Inflammatory macrophage (primary cell): ENCODE measurements at regions not wholly inside any gene's neighbourhood (a gene's known extent, or its start where the extent isn't known, plus 50 kb on each side); places are given as distances from the start of the nearest gene placed in this dataset.
"Not testable (repeated sequence)": the region's sequence is repeated elsewhere in the genome, so short reads cannot be mapped to it uniquely, and the experiment has no call there.

ENCODE experiments used
- DNase-seq, 2 donors: peaks; one replicate each; pipeline ENCODE4 v3.0.0-alpha.2; 2020 to 2022

- DNase-seq: no peak
These were observed 976.5 kb downstream of the RPA4 start for GRCh38 chrX:97860226-97860625.

DNA sequence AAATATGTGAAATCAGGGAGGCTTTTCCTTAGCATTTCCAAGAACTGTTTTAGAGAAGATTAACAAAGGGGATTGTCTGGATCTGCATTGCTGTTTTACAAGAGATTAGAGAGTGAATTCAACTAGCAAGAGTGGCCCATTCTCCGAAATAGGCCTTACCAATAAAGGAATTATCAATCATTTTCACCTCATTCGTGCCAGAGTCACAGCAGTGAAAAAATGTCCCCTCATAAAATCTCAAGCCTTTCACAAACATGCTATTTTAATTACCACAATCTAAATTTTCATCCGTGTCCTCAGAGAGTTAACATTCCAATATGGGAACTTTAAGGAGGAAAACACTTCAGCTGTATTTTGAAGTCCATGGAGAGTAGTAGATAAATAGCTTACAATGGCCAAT is 979.6 kb downstream of the RPA4 start:
- DNase-seq: no peak

- DNase-seq: no peak
These were observed 983.6 kb downstream of the RPA4 start for GRCh38 chrX:97867266-97867665.

DNA sequence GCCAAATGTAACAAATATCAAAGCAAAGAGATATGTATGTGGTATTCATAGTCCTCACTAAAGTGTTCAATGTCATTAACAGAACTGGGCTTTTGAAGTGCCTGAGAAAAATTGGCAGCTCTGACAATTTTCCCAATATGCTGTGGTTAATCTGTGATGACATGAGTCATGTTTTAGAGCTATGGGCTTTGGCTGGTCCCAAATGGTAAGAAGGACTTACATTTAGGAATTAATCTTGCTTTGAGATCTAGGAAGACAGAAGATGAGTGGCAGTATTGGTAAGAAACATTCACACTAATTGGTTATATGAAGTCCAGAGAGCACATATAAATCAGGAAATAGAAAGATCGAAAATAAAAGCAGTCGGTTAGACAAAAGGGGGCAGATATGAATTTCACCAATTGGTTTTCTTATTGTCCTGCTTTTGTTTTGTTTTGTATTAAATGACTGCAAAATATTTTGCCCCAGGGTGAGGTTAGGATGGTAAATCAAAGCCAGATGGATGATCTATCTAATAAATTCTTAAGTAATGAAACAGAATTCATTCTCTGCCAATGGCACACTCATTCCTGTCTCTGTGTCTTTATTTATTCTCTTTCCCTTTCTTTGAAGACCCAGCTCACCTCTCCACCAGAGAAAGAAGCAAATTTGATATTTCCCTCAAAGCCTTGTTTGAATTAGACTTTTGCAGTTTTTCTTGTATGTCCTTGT is 993.1 kb downstream of the RPA4 start:
- no peak for DNase-seq

DNA sequence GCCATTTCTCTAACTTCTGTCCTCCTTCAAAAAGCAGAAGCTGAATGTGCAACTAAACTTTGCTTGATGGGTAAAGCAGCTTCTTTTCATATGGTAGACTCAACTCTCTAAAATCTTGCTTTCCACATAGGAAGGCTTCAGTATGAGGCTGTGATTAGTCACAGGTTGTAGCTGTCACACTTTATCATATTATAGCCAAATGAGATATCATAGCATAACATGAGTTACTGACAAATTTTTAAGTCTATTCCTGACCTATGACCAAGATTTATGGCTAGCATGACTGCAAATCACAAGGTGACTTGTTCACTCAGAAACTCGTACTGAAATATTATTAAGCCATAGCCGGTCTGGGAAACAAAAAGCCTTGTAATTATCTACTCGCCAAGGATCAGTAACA is 998.6 kb downstream of the RPA4 start:
- DNase-seq: no peak

- no peak for DNase-seq
These were observed 1012.0 kb downstream of the RPA4 start for GRCh38 chrX:97895751-97896150.

DNA sequence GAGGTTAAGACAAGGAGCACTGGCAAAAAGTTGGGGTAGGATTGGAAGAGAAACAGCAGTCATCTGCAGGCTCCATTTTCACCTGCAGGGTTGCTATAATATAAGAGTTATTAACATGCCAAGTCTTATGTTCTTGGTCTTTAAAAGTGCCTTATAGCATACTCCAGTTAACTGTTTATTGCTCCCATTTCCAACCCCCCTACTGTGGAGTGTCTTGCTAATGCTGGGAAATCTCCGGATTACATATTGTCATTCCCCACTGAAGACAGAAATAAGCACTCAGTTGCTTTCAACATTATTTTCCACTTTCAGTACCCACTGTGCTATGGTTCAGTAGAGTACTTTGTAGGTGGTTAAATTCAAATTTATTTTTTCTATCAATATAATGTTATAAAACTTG is 1014.3 kb downstream of the RPA4 start:
- DNase-seq: no peak

GRCh38 chrX:97898798-97899197 is 1015.1 kb downstream of the RPA4 start:
- DNase-seq: no peak

GRCh38 chrX:97907791-97908190 is 1024.1 kb downstream of the RPA4 start:
- DNase-seq: no peak

- peak; percentile 30 to 56 for DNase-seq
These were observed 1025.5 kb downstream of the RPA4 start for GRCh38 chrX:97909245-97909644.

GRCh38 chrX:97915390-97915789 is 1031.7 kb downstream of the RPA4 start:
- DNase-seq: not testable (repeated sequence)

DNA sequence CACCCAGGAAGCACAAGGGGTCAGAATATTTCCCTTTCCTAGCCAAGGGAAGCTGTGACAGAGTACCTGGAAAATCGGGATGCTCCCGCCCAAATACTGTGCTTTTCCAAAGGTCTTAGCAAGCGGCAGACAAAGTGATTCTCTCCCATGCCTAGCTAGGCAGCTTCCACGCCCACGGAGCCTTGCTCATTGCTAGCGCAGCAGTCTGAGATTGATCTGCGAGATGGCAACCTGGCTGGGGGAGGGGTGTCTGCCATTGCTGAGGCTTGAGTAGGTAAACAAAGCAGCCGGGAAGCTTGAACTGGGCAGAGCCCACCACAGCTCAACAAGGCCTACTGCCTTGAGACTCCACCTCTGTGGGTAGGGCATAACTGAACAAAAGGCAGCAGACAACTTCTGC is 1037.5 kb downstream of the RPA4 start:
- DNase-seq: not testable (repeated sequence)

DNA sequence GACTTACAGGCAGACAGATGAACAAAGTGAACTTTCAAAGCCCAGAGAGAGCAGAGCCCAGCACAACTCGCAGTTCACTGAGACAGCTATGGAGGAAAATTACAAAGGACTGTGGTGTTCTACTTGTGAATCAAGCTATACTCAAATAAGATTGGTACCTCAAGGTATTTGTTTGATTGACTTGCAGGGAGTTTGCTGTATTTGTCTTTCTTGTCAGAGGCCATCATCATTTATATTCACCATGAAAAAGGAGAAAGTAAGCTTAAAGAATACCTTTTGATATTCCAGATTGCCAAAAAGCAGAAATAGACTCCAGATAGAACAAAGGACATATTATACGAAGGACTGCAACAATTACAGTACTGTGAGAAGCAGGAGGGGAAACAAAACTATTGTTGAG is 1047.9 kb downstream of the RPA4 start:
- no peak for DNase-seq

DNA sequence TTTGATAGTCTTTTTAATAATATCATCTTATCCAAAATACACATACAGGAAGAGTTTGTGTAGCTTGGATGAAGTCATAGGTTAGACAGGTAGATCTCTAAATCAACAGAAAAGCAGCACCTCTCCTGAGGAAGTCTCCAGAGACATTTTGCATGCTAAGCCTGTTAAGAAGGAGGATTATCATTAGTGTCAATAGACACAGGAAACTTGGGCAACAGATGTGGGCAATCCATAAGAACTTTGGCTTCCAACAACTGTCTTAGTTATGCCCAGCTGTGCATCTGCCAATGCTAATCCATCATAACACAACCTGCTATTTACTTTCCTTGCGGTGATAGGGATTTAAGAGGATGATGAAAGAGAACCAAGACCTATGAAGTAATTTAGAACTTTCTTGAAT is 1052.6 kb downstream of the RPA4 start:
- no peak for DNase-seq

DNA sequence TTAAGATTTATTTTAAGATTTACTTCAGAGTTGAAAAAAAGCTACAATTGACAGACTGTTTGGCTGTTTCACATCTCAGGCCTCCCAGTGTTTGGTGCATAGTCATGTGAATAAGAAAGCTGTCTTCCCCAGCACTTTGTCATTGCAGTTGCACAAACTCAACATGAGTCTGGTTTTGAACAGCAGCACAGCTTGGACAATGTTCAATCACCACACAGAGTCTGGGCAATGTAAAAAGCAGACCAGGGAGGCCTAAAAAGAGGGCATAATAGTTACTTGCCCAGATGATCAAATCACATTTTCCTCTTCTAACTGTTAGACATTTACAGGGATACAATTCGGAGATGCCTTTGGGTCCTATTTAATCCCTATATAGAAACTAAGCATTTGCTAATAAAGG is 1055.0 kb downstream of the RPA4 start:
- no peak for DNase-seq

DNA sequence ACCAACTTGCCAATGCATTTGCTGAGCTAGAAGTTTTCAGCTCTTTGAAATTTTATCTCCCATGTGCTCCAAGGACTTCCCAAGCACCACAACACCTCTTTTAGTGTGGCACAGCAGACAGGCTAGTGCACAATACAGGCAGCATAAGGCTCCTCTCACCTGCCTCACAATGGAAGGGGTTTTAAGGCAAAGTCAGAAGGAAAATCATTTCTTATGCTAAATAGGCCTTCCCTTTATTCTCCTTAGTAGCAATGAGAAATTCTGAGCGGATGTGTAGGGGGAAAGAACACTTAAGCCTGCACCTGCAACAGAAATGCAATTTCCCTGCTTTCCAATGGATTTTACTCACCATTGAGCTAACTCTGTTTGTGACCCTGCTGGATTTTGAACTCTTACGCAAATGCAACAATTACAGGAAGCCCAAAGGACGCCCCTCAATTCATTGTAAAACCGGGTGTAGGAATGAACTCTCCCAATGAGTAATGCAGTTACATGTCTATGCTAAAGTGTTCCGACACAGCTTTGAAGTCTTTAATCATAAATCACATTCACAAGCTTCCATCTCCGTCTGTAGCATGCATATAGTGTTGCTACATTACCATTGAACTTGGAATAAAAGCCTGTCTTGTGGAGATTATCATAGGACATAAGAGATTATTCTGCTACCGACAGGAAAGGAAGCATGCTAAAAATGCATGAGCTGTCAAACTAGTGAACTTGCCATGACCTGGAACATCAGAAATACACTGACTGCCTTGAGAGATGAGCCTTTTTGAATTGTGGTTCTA is 1084.9 kb downstream of the RPA4 start:
- DNase-seq: no peak

DNA sequence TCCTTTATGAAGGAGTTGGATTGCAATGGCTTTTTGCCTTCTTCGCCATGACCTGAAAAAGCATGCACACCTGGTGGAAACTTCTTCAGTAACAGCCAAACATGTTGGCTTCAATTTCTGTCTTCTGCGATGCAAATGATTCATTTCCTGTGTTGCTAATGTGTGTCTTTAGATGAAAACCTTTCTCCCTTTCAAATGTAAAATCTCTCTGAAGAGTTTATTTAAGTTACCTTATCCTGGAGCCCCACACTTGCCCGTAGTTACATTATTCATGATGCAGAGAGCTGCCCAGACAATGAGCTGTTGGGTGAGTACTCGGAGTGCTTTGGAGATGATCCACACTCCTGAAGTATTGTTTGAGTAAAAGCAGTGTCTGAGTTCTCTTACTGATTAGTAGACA is 1100.9 kb downstream of the RPA4 start:
- no peak for DNase-seq

DNA sequence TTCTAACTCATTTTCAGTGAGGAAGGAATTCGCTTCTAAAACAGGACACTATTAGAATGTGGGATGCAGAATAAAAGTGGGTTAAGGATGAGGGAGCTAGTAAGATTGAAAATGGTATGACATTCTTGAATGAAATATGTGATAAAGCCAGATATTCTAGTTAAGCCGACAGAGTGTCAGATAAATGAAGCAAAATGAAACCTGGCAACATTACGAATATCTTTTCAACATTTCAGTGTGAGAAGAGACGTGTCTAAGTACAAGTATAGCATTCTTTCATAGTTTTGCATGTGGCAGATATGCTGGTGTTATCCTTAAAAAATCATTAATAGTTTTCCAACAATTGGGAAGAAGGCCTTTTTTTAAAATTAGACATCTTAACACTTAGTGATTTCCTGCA is 1101.4 kb downstream of the RPA4 start:
- no peak for DNase-seq

- DNase-seq: no peak
These were observed 1104.3 kb downstream of the RPA4 start for GRCh38 chrX:97987979-97988378.

- DNase-seq: no peak
These were observed 1112.1 kb downstream of the RPA4 start for GRCh38 chrX:97995834-97996233.

DNA sequence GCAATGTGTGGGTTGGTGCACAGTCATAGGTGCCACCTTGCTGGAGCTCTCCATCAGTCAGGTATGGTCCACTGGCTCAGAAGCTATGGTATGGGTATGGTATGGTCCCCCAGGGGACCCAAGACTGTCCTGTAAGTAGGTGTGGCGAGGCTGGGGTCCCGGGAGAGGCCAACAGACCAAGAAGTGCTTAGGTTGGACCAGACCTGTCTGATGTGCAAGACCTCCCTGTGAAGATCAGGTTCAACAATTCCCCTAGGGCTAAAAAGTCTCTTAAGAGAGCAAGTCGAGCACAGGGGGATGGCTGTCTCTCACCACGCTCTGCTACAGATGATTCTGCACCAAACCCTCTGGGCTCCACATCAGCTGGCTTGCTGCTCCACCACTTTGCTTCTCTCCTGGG is 1145.0 kb downstream of the RPA4 start:
- DNase-seq: no peak

GRCh38 chrX:98029861-98030260 is 1146.2 kb downstream of the RPA4 start:
- no peak for DNase-seq

DNA sequence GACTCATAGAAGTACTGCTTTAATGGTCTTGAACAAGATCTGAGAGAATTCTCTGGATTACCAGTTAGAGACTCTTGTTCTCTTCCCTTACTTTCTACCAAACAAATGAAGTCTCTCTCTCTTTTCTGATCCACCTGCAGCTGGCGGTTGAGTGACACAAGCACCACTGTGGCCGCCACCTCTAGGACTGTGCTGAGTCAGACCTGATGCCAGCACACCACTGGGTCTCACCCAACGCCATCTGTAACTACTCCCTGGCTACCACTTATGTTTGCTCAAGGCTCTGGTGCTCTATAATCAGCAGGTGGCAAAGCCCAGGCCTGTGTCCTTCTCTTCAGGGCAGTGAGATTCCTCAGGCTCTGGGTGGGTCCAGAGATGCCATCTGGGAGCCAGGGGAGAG is 1173.5 kb downstream of the RPA4 start:
- DNase-seq: no peak

GRCh38 chrX:98065151-98065550 is 1181.4 kb downstream of the RPA4 start:
- no peak for DNase-seq
